Loucy (cell line): ENCODE measurements at regions not wholly inside any gene's neighbourhood (a gene's known extent, or its start where the extent isn't known, plus 50 kb on each side); places are given as distances from the start of the nearest gene placed in this dataset.
"Not testable (repeated sequence)": the region's sequence is repeated elsewhere in the genome, so short reads cannot be mapped to it uniquely, and the experiment has no call there.

Experiments used
- H2AFZ ChIP-seq: fragments of 200-600 bp; sonication (generic); 2 replicates; pipeline ENCODE4 v1.6.0; 2016; ENCODE audit warnings: antibody characterized with exemption, mild to moderate bottlenecking, low read length, moderate library complexity
- H3F3A ChIP-seq: fragments of 200-600 bp; 2 replicates; pipeline ENCODE4 v1.6.0; 2016; ENCODE audit warnings: antibody characterized with exemption, low read depth, mild to moderate bottlenecking
- H3K27me3 ChIP-seq: fragments of 200-600 bp; sonication (generic); 2 replicates; pipeline ENCODE4 v1.6.1; 2014; ENCODE audit warnings: low read length, mild to moderate bottlenecking; ENCODE audit not compliant: insufficient read depth, poor library complexity, severe bottlenecking
- H3K36me3 ChIP-seq: fragments of 200-600 bp; sonication (generic); 2 replicates; pipeline ENCODE4 v1.6.1; 2016; ENCODE audit warnings: low read length; ENCODE audit not compliant: insufficient read depth
- H3K4me1 ChIP-seq: fragments of 200-600 bp; sonication (generic); 2 replicates; pipeline ENCODE4 v1.5.1; 2014; ENCODE audit warnings: low read length, mild to moderate bottlenecking; ENCODE audit not compliant: insufficient read depth, poor library complexity, severe bottlenecking
- H3K4me2 ChIP-seq: fragments of 200-600 bp; sonication (generic); 2 replicates; pipeline ENCODE4 v1.6.0; 2014; ENCODE audit warnings: antibody characterized with exemption, low read length, low read depth, mild to moderate bottlenecking; ENCODE audit not compliant: poor library complexity, severe bottlenecking
- H3K4me3 ChIP-seq: fragments of 200-600 bp; sonication (generic); 2 replicates; pipeline ENCODE4 v1.5.1; 2014; ENCODE audit warnings: low read length, mild to moderate bottlenecking, mixed read lengths; ENCODE audit not compliant: poor library complexity, severe bottlenecking
- H3K79me2 ChIP-seq: fragments of 200-600 bp; sonication (generic); 2 replicates; pipeline ENCODE4 v1.6.1; 2014; ENCODE audit warnings: low read length; ENCODE audit not compliant: insufficient read depth
- H3K9ac ChIP-seq: fragments of 200-600 bp; sonication (generic); 2 replicates; pipeline ENCODE4 v1.6.0; 2014; ENCODE audit warnings: mild to moderate bottlenecking, low read depth, low read length, moderate library complexity; ENCODE audit not compliant: poor library complexity, severe bottlenecking
- H3K9me2 ChIP-seq: fragments of 200-600 bp; sonication (generic); replicated peaks from 2 replicates; pipeline ENCODE4 v1.6.1; 2016; ENCODE audit warnings: low read depth, low read length, mixed read lengths
- H3K9me3 ChIP-seq: fragments of 200-600 bp; sonication (generic); 2 replicates; pipeline ENCODE4 v1.6.1; 2014; ENCODE audit warnings: mild to moderate bottlenecking, antibody characterized with exemption, low read length, low read depth; ENCODE audit not compliant: insufficient read depth
- H4K20me1 ChIP-seq: fragments of 200-600 bp; sonication (generic); 2 replicates; pipeline ENCODE4 v1.6.0; 2014; ENCODE audit warnings: antibody characterized with exemption, low read length, mild to moderate bottlenecking; ENCODE audit not compliant: insufficient read depth, poor library complexity, severe bottlenecking
- CTCF ChIP-seq: fragments of 200-600 bp; sonication (generic); conservative IDR thresholded peaks from 2 replicates; pipeline ENCODE4 v1.5.1; 2014; ENCODE audit warnings: mild to moderate bottlenecking, antibody characterized with exemption, low read length
- EZH2phosphoT487 ChIP-seq: fragments of 200-600 bp; IDR thresholded peaks from 2 replicates; pipeline ENCODE4 v1.6.1; 2018; ENCODE audit warnings: antibody characterized with exemption, mild to moderate bottlenecking, moderate library complexity, borderline replicate concordance

- H3K27me3 ChIP-seq, result no peaks in the 10 kb centered on the region
- no peaks in the 10 kb centered on the region for H4K20me1 ChIP-seq
- H3F3A ChIP-seq, result no peaks in the 10 kb centered on the region
- TF ChIP-seq EZH2phosphoT487 (no peak), CTCF (no peak)
- no peak overlapping the region for H3K9ac ChIP-seq
- no peaks in the 10 kb centered on the region for H3K36me3 ChIP-seq
- no peaks in the 10 kb centered on the region for H3K79me2 ChIP-seq
- no peaks in the 10 kb centered on the region for H3K9me3 ChIP-seq
- H3K4me2 ChIP-seq, result no peak overlapping the region
- no peak overlapping the region for H3K4me3 ChIP-seq
- H2AFZ ChIP-seq, result no peak overlapping the region
- H3K9me2 ChIP-seq, result no peaks in the 10 kb centered on the region
- no peaks in the 10 kb centered on the region for H3K4me1 ChIP-seq
Observed at GRCh38 chr11:13152264-13152663, 125.3 kb upstream of the BMAL1 start.

GRCh38 chr11:13152736-13153541 is 124.7 kb upstream of the BMAL1 start:
- Histone ChIP-seq H3K36me3 (no peaks in the 10 kb centered on the region), H4K20me1 (no peaks in the 10 kb centered on the region), H2AFZ (no peak overlapping the region), H3K9ac (no peak overlapping the region), H3K4me1 (no peaks in the 10 kb centered on the region), H3K27me3 (no peaks in the 10 kb centered on the region), H3K4me2 (no peak overlapping the region), H3F3A (no peaks in the 10 kb centered on the region), H3K79me2 (no peaks in the 10 kb centered on the region), H3K4me3 (no peak overlapping the region), H3K9me3 (no peaks in the 10 kb centered on the region), H3K9me2 (no peaks in the 10 kb centered on the region)
- TF ChIP-seq EZH2phosphoT487 (no peak), CTCF (peak; percentile 59)

GRCh38 chr11:13154374-13154773 is 123.2 kb upstream of the BMAL1 start:
- not testable (repeated sequence) for H3K9ac ChIP-seq, H3K9me3 ChIP-seq, H3K4me3 ChIP-seq, H3K9me2 ChIP-seq, H2AFZ ChIP-seq, H3K79me2 ChIP-seq, H3F3A ChIP-seq, H3K36me3 ChIP-seq, H3K4me2 ChIP-seq, H3K27me3 ChIP-seq, H4K20me1 ChIP-seq, H3K4me1 ChIP-seq

- TF ChIP-seq CTCF (no peak), EZH2phosphoT487 (no peak)
- Histone ChIP-seq H3K9ac (no peak overlapping the region), H3K9me3 (no peaks in the 10 kb centered on the region), H2AFZ (no peak overlapping the region), H3K79me2 (no peaks in the 10 kb centered on the region), H3K27me3 (no peaks in the 10 kb centered on the region), H3K36me3 (no peaks in the 10 kb centered on the region), H4K20me1 (no peaks in the 10 kb centered on the region), H3K4me3 (no peak overlapping the region), H3K4me2 (no peak overlapping the region), H3K4me1 (no peaks in the 10 kb centered on the region), H3K9me2 (no peaks in the 10 kb centered on the region), H3F3A (no peaks in the 10 kb centered on the region)
Observed at GRCh38 chr11:13160346-13160745, 117.2 kb upstream of the BMAL1 start.
